HepG2 (cell line): ENCODE measurements at regions not wholly inside any gene's neighbourhood (a gene's known extent, or its start where the extent isn't known, plus 50 kb on each side); places are given as distances from the start of the nearest gene placed in this dataset.

ENCODE experiments used
- ATAC-seq: fragments of 200-7000 bp; cut with Tn5 transposase; 3 replicates; pipeline ENCODE4 v1.9.1; 2020; ENCODE audit warnings: mild to moderate bottlenecking, moderate library complexity
- BruUV-seq: library from RNA; stranded (reverse); fragments of 400-500 nt; replicated peaks from 2 replicates; lab custom pipeline; 2021; lab: Mats Ljungman, UMichigan
- CTCF ChIA-PET: fragments of 300-600 bp; formaldehyde crosslinking; extraction: SDS; loops from one replicate; lab custom pipeline; 2021; ENCODE audit warnings: low total read pairs, inconsistent platforms, low intra/inter-chr PET ratio; lab: Yijun Ruan, JAX
- POLR2A ChIA-PET: fragments of 350-600 bp; sonication (Branson Sonifier 250); formaldehyde crosslinking; loops from one replicate; lab custom pipeline; 2020; ENCODE audit warnings: antibody characterized with exemption, inconsistent platforms; lab: Yijun Ruan, JAX
- DNase-seq: peaks from one replicate; pipeline ENCODE4 v3.0.0-alpha.2; 2015; ENCODE audit warnings: low spot score
- FAIRE-seq: peaks from 3 replicates; lab custom pipeline; 2011; peaks lifted over from hg19 to GRCh38; lab: Jason Lieb, UNC
- H2AFZ ChIP-seq: one replicate; pipeline ENCODE4 v1.6.1; 2011; ENCODE audit warnings: low read length, inconsistent platforms
- H3K27ac ChIP-seq: fragments of 300-600 bp; 3 replicates; pipeline ENCODE4 v1.8.0; 2011; ENCODE audit warnings: mixed run types, mild to moderate bottlenecking, mixed read lengths, low read length, inconsistent platforms; ENCODE audit not compliant: insufficient read depth; ENCODE audit errors: extremely low read length
- H3K27me3 ChIP-seq, 2 experiments: fragments of 200-600 bp in 1 of 2; 2 replicates in 1 of 2; 3 replicates in 1 of 2; pipeline versions ENCODE4 v1.6.0 to v1.8.0; 2011; ENCODE audit warnings: low read length in 2 of 2, mild to moderate bottlenecking in 2 of 2, moderate library complexity in 2 of 2, inconsistent platforms in 1 of 2; ENCODE audit not compliant: insufficient read depth in 2 of 2, control insufficient read depth in 1 of 2
- H3K36me3 ChIP-seq, 2 experiments: fragments of 200-600 bp in 1 of 2; replicated peaks in 1 of 2; 2 replicates in 1 of 2; 3 replicates in 1 of 2; pipeline versions ENCODE4 v1.5.1 to v1.8.0; 2011; ENCODE audit warnings: low read length in 2 of 2, inconsistent platforms in 1 of 2; ENCODE audit not compliant: insufficient read depth in 2 of 2, control insufficient read depth in 1 of 2
- H3K4me1 ChIP-seq: 2 replicates; pipeline ENCODE4 v1.5.1; 2012; ENCODE audit warnings: low read length, inconsistent platforms; ENCODE audit not compliant: insufficient read depth
- H3K4me2 ChIP-seq: 2 replicates; pipeline ENCODE4 v1.6.0; 2011; ENCODE audit warnings: low read depth, low read length, inconsistent platforms
- H3K4me3 ChIP-seq, 3 experiments: fragments of 200-600 bp in 1 of 3; sonication (generic), shearing (Covaris generic) in 1 of 3; replicated peaks in 1 of 3; 2 replicates each; pipeline ENCODE4 v1.5.1; 2011 to 2016; ENCODE audit warnings: low read length in 3 of 3, inconsistent platforms in 2 of 3, low read depth in 2 of 3, mild to moderate bottlenecking in 2 of 3, control low read depth in 1 of 3, mixed read lengths in 1 of 3; ENCODE audit not compliant: insufficient read depth in 1 of 3
- H3K79me2 ChIP-seq: one replicate; pipeline ENCODE4 v1.6.1; 2011; ENCODE audit warnings: low read length, inconsistent platforms; ENCODE audit not compliant: insufficient read depth
- H3K9ac ChIP-seq: 2 replicates; pipeline ENCODE4 v1.6.0; 2011; ENCODE audit warnings: mild to moderate bottlenecking, low read depth, low read length, inconsistent platforms; ENCODE audit not compliant: insufficient read depth
- H3K9me3 ChIP-seq: 2 replicates; pipeline ENCODE4 v1.5.1; 2012; ENCODE audit warnings: mild to moderate bottlenecking, low read length
- H4K20me1 ChIP-seq: 2 replicates; pipeline ENCODE4 v1.6.0; 2011; ENCODE audit warnings: inconsistent platforms, mild to moderate bottlenecking, low read length, moderate library complexity; ENCODE audit not compliant: insufficient read depth
- CBX5 ChIP-seq: sonication (generic); formaldehyde crosslinking; IDR thresholded peaks from 2 replicates; pipeline ENCODE4 v1.4.0; 2020; ENCODE audit warnings: missing genetic modification reagents, borderline replicate concordance
- CHCHD3 ChIP-seq: sonication (generic); formaldehyde crosslinking; IDR thresholded peaks from 2 replicates; pipeline ENCODE4 v1.8.0; 2022; ENCODE audit warnings: mild to moderate bottlenecking, missing genetic modification reagents, moderate library complexity
- SP5 ChIP-seq: IDR thresholded peaks from 2 replicates; pipeline ENCODE4 v1.6.1; 2016; ENCODE audit warnings: low read depth, borderline replicate concordance
- TAF1 ChIP-seq: sonication (generic); formaldehyde crosslinking; IDR thresholded peaks from 2 replicates; pipeline ENCODE4 v1.4.0; 2020; ENCODE audit warnings: missing genetic modification reagents
- ZNF136 ChIP-seq: sonication (generic); formaldehyde crosslinking; IDR thresholded peaks from 2 replicates; pipeline ENCODE4 v1.8.1; 2022; ENCODE audit warnings: low read depth, mild to moderate bottlenecking, moderate library complexity, missing genetic modification reagents
- ZNF382 ChIP-seq: sonication (generic); formaldehyde crosslinking; IDR thresholded peaks from 2 replicates; pipeline ENCODE4 v1.5.0; 2020; ENCODE audit warnings: missing genetic modification reagents, mild to moderate bottlenecking, borderline replicate concordance
- ZNF776 ChIP-seq: sonication (generic); formaldehyde crosslinking; IDR thresholded peaks from 2 replicates; pipeline ENCODE4 v1.4.0; 2020; ENCODE audit warnings: mild to moderate bottlenecking, missing genetic modification reagents
- ZNF841 ChIP-seq: sonication (generic); formaldehyde crosslinking; IDR thresholded peaks from 2 replicates; pipeline ENCODE4 v1.8.1; 2023; ENCODE audit warnings: missing genetic modification reagents, borderline replicate concordance
- WGBS: methylation state at CpG from one replicate; pipeline ENCODE4 v1.1.6; 2017; ENCODE audit warnings: low lambda C conversion rate; 5-methylcytosine and 5-hydroxymethylcytosine counted together
- in situ Hi-C: cut with HindIII; loops from 2 replicates; pipeline ENCODE4 v1.10.0; 2017; ENCODE audit warnings: low pct_unique_long_range_greater_than_20kb; ENCODE audit not compliant: extremely low pct_ligation_motif_present
- intact Hi-C: fragments of 100-400 bp; cut with micrococcal nuclease; formaldehyde crosslinking; loops from one replicate; pipeline ENCODE4 v1.10.0; 2022; ENCODE audit not compliant: unreplicated experiment
- TF ChIP-seq, protein P1 (sequence below): sonication (generic); formaldehyde crosslinking; IDR thresholded peaks from 2 replicates; pipeline ENCODE4 v1.4.0; 2020; ENCODE audit warnings: missing genetic modification reagents
- TF ChIP-seq, protein P2 (sequence below): sonication (generic); formaldehyde crosslinking; IDR thresholded peaks from 2 replicates; pipeline ENCODE4 v1.5.1; 2020; ENCODE audit warnings: mild to moderate bottlenecking, missing genetic modification reagents, moderate library complexity
- TF ChIP-seq, protein P3 (sequence below): sonication (generic); formaldehyde crosslinking; IDR thresholded peaks from 2 replicates; pipeline ENCODE4 v1.8.0; 2022; ENCODE audit warnings: missing genetic modification reagents, mild to moderate bottlenecking, moderate library complexity, borderline replicate concordance
- TF ChIP-seq, protein P4 (sequence below): sonication (generic); formaldehyde crosslinking; IDR thresholded peaks from 2 replicates; pipeline ENCODE4 v1.4.0; 2020; ENCODE audit warnings: missing genetic modification reagents
- TF ChIP-seq, protein P5 (sequence below): sonication (generic); formaldehyde crosslinking; IDR thresholded peaks from 2 replicates; pipeline ENCODE4 v1.4.0; 2020; ENCODE audit warnings: mild to moderate bottlenecking, missing genetic modification reagents, borderline replicate concordance

DNA sequence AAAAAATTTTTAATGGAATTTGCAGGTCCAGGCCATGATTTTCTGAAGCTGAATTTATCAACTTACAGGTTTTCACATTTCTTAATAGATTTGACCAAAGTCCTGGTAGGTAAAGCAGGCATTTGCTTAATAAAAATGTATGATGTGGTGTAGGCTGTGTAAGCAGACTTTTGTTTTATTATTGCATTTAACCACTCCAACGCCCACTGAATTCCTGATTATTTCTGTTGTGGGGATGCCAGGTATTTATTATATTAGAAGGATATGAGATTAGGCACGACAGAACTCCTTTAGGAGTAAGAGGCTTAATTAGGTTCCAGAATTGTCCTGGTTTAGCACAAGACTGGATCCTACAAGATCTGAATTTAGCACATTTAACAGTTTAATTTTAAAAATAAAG is 111.1 kb downstream of the ADCYAP1 start:
- FAIRE-seq: no peak
- TF ChIP-seq SP5 (CRISPR knock-in tag) (no peak), CHCHD3 (CRISPR knock-in tag) (no peak), CBX5 (CRISPR knock-in tag) (no peak), ZNF776 (CRISPR knock-in tag) (no peak), ZNF841 (no peak), TAF1 (no peak), ZNF382 (no peak), ZNF136 (CRISPR knock-in tag) (no peak)
- TF ChIP-seq, protein P1, sequence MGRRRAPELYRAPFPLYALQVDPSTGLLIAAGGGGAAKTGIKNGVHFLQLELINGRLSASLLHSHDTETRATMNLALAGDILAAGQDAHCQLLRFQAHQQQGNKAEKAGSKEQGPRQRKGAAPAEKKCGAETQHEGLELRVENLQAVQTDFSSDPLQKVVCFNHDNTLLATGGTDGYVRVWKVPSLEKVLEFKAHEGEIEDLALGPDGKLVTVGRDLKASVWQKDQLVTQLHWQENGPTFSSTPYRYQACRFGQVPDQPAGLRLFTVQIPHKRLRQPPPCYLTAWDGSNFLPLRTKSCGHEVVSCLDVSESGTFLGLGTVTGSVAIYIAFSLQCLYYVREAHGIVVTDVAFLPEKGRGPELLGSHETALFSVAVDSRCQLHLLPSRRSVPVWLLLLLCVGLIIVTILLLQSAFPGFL (CRISPR knock-in tag): no peak
- TF ChIP-seq, protein P2, sequence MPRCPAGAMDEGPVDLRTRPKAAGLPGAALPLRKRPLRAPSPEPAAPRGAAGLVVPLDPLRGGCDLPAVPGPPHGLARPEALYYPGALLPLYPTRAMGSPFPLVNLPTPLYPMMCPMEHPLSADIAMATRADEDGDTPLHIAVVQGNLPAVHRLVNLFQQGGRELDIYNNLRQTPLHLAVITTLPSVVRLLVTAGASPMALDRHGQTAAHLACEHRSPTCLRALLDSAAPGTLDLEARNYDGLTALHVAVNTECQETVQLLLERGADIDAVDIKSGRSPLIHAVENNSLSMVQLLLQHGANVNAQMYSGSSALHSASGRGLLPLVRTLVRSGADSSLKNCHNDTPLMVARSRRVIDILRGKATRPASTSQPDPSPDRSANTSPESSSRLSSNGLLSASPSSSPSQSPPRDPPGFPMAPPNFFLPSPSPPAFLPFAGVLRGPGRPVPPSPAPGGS (CRISPR knock-in tag): no peak
- TF ChIP-seq, protein P3, sequence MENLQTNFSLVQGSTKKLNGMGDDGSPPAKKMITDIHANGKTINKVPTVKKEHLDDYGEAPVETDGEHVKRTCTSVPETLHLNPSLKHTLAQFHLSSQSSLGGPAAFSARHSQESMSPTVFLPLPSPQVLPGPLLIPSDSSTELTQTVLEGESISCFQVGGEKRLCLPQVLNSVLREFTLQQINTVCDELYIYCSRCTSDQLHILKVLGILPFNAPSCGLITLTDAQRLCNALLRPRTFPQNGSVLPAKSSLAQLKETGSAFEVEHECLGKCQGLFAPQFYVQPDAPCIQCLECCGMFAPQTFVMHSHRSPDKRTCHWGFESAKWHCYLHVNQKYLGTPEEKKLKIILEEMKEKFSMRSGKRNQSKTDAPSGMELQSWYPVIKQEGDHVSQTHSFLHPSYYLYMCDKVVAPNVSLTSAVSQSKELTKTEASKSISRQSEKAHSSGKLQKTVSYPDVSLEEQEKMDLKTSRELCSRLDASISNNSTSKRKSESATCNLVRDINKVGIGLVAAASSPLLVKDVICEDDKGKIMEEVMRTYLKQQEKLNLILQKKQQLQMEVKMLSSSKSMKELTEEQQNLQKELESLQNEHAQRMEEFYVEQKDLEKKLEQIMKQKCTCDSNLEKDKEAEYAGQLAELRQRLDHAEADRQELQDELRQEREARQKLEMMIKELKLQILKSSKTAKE (CRISPR knock-in tag): no peak
- TF ChIP-seq, protein P4, sequence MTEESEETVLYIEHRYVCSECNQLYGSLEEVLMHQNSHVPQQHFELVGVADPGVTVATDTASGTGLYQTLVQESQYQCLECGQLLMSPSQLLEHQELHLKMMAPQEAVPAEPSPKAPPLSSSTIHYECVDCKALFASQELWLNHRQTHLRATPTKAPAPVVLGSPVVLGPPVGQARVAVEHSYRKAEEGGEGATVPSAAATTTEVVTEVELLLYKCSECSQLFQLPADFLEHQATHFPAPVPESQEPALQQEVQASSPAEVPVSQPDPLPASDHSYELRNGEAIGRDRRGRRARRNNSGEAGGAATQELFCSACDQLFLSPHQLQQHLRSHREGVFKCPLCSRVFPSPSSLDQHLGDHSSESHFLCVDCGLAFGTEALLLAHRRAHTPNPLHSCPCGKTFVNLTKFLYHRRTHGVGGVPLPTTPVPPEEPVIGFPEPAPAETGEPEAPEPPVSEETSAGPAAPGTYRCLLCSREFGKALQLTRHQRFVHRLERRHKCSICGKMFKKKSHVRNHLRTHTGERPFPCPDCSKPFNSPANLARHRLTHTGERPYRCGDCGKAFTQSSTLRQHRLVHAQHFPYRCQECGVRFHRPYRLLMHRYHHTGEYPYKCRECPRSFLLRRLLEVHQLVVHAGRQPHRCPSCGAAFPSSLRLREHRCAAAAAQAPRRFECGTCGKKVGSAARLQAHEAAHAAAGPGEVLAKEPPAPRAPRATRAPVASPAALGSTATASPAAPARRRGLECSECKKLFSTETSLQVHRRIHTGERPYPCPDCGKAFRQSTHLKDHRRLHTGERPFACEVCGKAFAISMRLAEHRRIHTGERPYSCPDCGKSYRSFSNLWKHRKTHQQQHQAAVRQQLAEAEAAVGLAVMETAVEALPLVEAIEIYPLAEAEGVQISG: no peak
- TF ChIP-seq, protein P5, sequence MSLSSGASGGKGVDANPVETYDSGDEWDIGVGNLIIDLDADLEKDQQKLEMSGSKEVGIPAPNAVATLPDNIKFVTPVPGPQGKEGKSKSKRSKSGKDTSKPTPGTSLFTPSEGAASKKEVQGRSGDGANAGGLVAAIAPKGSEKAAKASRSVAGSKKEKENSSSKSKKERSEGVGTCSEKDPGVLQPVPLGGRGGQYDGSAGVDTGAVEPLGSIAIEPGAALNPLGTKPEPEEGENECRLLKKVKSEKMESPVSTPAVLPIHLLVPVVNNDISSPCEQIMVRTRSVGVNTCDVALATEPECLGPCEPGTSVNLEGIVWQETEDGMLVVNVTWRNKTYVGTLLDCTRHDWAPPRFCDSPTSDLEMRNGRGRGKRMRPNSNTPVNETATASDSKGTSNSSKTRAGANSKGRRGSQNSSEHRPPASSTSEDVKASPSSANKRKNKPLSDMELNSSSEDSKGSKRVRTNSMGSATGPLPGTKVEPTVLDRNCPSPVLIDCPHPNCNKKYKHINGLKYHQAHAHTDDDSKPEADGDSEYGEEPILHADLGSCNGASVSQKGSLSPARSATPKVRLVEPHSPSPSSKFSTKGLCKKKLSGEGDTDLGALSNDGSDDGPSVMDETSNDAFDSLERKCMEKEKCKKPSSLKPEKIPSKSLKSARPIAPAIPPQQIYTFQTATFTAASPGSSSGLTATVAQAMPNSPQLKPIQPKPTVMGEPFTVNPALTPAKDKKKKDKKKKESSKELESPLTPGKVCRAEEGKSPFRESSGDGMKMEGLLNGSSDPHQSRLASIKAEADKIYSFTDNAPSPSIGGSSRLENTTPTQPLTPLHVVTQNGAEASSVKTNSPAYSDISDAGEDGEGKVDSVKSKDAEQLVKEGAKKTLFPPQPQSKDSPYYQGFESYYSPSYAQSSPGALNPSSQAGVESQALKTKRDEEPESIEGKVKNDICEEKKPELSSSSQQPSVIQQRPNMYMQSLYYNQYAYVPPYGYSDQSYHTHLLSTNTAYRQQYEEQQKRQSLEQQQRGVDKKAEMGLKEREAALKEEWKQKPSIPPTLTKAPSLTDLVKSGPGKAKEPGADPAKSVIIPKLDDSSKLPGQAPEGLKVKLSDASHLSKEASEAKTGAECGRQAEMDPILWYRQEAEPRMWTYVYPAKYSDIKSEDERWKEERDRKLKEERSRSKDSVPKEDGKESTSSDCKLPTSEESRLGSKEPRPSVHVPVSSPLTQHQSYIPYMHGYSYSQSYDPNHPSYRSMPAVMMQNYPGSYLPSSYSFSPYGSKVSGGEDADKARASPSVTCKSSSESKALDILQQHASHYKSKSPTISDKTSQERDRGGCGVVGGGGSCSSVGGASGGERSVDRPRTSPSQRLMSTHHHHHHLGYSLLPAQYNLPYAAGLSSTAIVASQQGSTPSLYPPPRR (CRISPR knock-in tag): no peak

More for the DNA sequence above, 111.1 kb downstream of the ADCYAP1 start:
- no peak overlapping the region for H2AFZ ChIP-seq
- no peak overlapping the region for H3K4me2 ChIP-seq
- no peaks in the 10 kb centered on the region for H3K79me2 ChIP-seq
- in situ Hi-C loops: no loop called here
- ChIA-PET CTCF (no interaction called here), POLR2A (no interaction called here)
- no peaks in the 10 kb centered on the region for H3K36me3 ChIP-seq
- H3K27me3 ChIP-seq: no peaks in the 10 kb centered on the region
- no peaks in the 10 kb centered on the region for H3K4me1 ChIP-seq
- no peaks in the 10 kb centered on the region for H4K20me1 ChIP-seq
- 2% methylated on average over 2 of the region's 2 CpGs for WGBS
- H3K4me3 ChIP-seq: no peak overlapping the region
- no peak overlapping the region for H3K27ac ChIP-seq
- intact Hi-C loops: no loop called here
- DNase-seq (no peak), ATAC-seq (no peak)
- no TSS peak for BruUV-seq
- no peaks in the 10 kb centered on the region for H3K9me3 ChIP-seq
- H3K9ac ChIP-seq: no peak overlapping the region
